GM19397 (cell line): ENCODE measurements at regions not wholly inside any gene's neighbourhood (a gene's known extent, or its start where the extent isn't known, plus 50 kb on each side); places are given as distances from the start of the nearest gene placed in this dataset.

ENCODE experiments used
- ATAC-seq: cut with Tn5 transposase; IDR thresholded peaks from one replicate; pipeline ENCODE4 v1.9.1; 2021; ENCODE audit warnings: mild to moderate bottlenecking, moderate library complexity; ENCODE audit not compliant: unreplicated experiment

DNA sequence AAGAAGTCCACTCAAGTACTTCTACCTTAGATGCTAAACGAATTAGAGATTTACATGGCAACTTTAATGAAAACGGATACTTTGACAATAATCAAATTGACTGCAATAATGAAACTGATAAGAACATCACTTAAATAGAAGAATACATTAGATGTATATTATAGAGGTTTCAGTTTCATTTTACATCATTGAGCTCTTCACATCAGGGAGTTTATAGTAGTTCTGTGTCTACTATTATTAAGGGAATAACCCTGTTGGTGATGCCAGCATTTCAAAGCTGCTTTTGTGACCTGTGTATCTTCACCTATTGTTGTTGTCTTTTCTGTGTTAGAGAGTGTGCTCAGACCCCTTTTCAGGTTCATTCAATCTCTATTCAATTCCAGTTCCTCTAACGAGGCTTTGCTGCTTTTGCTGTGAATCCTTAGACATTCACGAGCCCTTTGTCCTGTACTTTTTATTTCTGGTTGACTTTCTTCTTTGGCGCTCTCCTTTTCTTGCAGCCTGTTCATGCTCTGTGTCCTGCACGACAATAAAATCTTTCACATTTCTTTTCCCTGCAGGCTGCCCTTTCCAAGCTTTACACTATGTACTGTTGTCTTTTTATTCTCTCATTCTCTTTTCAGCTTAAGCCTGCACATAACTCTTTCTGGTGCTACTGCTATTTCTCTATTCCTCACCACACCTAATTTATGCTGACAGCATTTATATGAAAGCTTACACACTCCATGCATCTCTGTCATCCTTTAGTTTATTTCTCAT is 232.1 kb downstream of the CPE start:
- ATAC-seq, result no peak

- peak; percentile 87 for ATAC-seq
Observed at GRCh38 chr4:165612936-165613335, 234.1 kb downstream of the CPE start.

DNA sequence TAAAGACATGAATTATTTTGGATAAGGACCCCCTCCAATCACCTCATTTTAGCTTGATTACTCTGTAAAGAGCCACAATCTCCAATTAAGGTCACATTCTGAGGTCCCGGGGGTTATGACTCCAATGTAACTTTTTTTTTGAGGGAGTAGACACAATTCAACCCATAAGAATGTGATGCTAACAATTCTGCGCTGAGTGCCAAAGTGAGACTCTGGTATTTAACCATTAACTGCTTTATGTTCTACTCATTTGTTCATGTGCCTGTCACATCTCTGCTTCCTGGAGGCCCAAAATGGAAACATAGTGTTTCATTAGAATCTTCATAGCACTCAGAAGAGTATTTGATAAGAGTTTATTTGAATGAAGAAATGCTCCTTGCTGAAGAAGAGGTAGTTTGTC is 234.8 kb downstream of the CPE start:
- ATAC-seq, result no peak

GRCh38 chr4:165620913-165621312 is 242.1 kb downstream of the CPE start:
- ATAC-seq, result no peak

DNA sequence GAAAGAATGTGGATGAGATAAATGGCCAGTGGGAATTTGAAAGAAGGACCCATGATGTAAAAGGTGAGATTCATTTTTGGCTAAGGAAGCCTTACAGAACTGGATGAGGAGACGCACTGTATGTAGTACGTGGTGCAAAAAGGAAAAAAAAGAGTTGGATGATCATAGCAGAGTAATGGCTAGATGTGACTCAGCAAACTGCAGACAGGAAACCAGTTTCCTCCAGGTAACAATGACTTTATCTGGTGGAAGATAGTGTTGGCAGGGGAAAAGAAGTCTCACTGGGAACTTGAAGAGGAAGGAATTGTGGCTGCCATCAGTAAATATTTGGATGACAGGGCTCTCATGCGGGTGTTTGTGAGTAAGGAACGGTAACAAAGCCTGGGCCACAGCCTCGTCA is 243.2 kb downstream of the CPE start:
- no peak for ATAC-seq

DNA sequence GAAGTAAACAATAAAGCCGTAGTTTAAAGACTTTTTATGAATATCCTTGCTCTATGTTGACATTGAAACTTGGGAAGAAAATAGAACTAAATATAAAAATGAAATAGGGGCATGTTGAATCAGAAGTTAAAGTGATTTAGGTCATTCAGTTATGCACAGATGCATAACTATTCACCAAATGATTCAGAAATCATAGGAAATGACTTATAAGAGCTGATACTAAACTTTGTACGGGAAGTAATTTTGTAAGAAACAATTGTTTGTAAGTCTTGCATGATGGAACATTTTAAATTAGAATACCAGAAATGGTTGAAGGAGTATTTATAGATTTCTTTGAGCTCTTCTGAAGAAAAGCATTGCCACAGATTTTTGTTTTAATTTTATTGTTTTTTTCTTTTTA is 246.5 kb downstream of the CPE start:
- no peak for ATAC-seq

DNA sequence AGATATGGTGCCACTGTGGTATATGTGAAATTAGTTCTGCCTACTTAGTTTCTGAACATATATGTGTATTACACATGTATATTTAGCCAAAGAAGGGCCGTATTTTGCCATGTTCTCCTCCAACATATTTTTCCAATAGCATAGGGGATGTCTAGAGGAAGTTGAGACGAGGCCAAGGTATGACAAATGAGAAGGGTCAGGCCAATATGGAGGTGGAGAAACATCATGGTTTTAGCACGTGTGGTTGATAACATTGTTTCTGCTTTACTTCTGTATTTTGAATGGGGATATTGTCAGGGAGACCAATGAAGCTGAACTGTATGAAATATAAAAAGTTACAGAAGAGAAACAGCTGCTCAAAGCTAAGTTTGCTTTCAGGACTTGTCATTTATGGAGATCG is 246.7 kb upstream of the TLL1 start:
- ATAC-seq, result no peak

- no peak for ATAC-seq
Observed at GRCh38 chr4:165627128-165627527, 245.9 kb upstream of the TLL1 start.

DNA sequence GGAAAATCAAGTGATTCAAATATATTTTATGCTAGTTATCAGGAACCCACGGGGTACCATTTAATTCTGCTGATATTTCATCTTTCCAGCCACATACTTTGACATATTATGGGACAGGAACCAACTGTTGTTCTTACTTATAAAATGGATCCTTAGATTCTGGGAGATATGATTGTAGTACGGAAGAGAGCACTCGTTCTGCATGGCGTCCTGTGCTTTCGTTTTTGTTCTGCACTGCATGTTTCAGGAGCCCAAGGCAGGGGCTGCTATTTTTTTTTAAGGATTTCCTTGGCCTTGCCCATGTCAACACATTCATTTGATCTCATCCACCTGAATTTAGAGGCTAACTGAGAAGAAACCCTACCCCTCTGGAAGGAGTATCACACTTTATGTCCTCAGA is 245.5 kb upstream of the TLL1 start:
- no peak for ATAC-seq

- no peak for ATAC-seq
Observed at GRCh38 chr4:165628572-165628971, 244.5 kb upstream of the TLL1 start.

GRCh38 chr4:165630671-165631070 is 242.4 kb upstream of the TLL1 start:
- no peak for ATAC-seq

DNA sequence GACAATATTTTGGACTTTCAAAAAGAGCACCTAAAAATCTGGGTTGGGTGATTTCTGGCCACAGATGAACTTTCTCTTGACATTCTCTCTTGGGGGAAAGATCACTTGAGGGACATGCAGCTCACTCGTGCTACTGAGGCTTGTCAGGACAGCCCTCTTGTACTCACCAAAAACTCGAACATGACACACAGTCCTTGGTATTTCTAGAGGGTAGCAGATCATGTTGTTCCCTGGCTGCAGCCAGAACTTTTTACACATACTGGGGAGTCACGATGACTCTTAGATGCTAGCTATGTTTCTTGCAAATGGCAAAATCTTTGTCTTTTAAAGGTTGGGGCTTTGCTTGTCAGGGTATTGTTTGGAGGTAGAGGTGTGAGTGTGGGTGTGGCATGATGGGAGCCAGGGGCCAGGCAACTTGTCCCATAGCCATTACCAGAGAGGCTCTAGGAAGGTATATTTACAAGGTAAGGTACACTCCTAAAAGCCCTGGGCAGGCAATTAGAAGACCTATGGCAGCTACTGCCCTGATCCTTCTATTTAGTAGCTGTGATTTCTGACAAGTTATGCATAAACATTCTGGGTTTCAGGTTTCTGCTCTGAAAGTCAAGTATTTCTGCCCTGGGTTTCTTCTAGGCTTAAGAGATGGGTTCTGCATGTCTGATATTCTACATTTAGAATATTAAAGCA is 241.7 kb upstream of the TLL1 start:
- ATAC-seq, result no peak

DNA sequence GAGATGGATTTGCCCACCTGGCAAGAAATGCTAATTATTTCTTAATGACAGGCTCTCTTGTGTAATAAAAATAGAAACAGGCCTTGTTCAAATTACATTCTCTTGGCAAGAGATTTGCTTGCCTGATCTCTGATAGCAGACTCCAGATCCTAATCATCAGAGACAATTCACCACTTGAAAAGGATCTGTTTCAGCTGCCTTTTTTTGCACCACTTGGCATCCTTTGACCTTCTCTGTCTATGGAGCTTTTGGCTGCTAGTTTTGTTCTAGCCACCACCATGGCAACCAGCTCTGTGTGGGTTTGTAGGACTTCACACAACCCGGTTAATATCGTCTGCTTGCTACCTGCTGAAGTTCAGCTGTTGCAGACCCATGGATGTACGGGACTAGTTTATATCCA is 241.1 kb upstream of the TLL1 start:
- no peak for ATAC-seq

- ATAC-seq, result no peak
Observed at GRCh38 chr4:165634766-165635165, 238.3 kb upstream of the TLL1 start.

DNA sequence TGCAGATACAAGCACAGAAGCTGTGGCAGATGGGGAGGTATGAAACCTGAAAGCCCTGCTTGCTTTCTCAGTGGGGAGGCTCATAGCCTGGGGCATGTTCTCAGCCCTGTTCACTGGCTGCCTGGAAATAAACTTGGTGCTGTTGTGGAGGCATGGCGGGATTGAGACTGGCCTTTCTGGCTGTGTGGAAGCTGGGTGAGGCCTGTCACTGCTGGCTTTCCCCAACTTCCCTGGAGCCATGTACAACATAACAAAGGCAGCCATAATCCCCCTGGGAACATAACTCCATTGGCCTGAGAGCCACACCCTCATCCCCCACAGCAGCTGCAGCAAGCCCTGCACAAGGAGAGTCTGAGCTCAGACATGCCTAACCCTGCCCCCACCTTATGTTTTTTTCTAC is 237.7 kb upstream of the TLL1 start:
- no peak for ATAC-seq

DNA sequence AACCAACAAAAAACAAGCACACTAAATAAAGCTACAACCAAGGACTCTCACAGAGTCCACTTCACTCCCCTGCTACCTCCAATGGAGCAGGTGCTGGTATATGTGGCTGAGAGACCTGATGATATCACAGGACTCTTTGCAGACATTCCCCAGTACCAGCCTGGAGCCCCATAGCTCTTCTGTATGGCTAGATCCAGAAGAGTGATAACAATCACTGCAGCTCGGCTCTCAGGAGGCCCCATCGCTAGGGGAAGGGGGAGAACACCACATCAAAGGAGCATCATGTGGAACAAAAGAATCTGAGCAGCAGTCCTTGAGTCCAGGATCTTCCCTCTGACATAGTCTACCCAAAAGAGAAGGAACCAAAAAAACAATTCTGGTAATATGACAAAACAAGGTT is 237.1 kb upstream of the TLL1 start:
- no peak for ATAC-seq

- ATAC-seq, result no peak
Observed at GRCh38 chr4:165651901-165652300, 221.1 kb upstream of the TLL1 start.

GRCh38 chr4:165654556-165654955 is 218.5 kb upstream of the TLL1 start:
- ATAC-seq, result no peak

- ATAC-seq, result no peak
Observed at GRCh38 chr4:165656399-165656798, 216.6 kb upstream of the TLL1 start.

DNA sequence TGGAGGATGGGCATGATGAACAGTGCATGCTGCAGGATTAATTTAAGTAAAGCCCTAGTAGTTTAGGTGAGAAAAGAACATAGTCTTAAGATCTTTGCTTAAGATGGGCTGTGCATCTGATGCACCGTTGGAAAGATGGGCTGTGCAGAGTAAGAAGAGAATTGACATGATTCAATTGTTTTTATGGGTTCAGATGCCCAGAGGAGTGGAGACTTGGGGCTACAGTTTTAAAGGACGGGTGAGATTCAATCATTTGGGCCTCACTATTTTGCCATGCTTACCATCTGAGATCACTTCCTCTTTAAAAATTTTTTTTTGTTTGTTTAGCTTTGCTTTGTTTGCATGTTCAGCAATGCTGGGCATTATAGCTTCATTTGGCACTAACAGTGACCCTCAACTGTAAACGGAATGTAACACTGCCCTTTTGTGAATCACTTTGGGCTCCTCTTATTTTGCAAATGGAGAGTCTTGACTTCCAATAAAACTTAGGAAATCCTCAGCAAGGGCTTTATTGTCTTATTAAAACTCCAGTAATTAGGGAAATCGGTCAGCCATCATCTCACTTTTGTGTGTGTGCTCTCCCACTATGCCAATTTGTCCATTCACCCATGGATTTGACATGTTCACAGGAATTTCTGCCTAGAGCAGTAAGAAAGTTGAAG is 216.1 kb upstream of the TLL1 start:
- ATAC-seq, result no peak

DNA sequence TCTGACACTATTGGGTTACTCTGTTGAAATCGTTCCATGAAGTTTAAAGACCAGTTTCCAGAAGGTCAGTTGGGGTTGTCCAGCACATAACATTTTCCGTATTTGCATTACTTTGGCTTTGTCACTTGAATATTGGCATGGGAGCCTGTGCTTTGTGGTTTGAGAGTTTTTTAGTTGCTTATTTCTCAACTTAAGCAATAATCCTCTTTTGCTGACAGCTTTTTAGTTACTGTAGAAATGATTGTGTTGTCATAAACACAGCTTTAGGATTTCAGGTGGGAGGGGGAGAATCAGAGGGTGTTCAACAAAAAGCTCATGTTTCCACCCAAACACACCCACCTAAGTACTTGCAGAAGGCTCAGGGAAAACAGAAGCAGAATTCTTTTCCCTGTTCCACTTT is 210.7 kb upstream of the TLL1 start:
- no peak for ATAC-seq

GRCh38 chr4:165663411-165663810 is 209.6 kb upstream of the TLL1 start:
- ATAC-seq, result no peak
